H9 (cell line): ENCODE measurements at regions not wholly inside any gene's neighbourhood (a gene's known extent, or its start where the extent isn't known, plus 50 kb on each side); places are given as distances from the start of the nearest gene placed in this dataset.

Source experiments
- DNase-seq: peaks from one replicate; pipeline ENCODE4 v3.0.0-alpha.2; 2017
- H2AFZ ChIP-seq: one replicate; pipeline ENCODE4 v1.6.1; 2013; ENCODE audit warnings: mild to moderate bottlenecking, low read length, control low read depth, moderate library complexity
- H2AK5ac ChIP-seq: 2 replicates; pipeline ENCODE4 v1.6.1; 2013; ENCODE audit warnings: low read length, control low read depth, mixed read lengths; ENCODE audit not compliant: insufficient read length
- H2BK120ac ChIP-seq: one replicate; pipeline ENCODE4 v1.6.1; 2013; ENCODE audit warnings: low read depth, mild to moderate bottlenecking, low read length, control low read depth, inconsistent platforms; ENCODE audit not compliant: poor library complexity, severe bottlenecking
- H2BK12ac ChIP-seq: 2 replicates; pipeline ENCODE4 v1.6.1; 2013; ENCODE audit warnings: low read length, control low read depth, mixed read lengths, low read depth; ENCODE audit not compliant: insufficient read length
- H2BK15ac ChIP-seq: 2 replicates; pipeline ENCODE4 v1.6.1; 2013; ENCODE audit warnings: low read depth, low read length, control low read depth
- H2BK20ac ChIP-seq: one replicate; pipeline ENCODE4 v1.6.1; 2013; ENCODE audit warnings: low read depth, mild to moderate bottlenecking, low read length, control low read depth, inconsistent platforms; ENCODE audit not compliant: poor library complexity, severe bottlenecking
- H2BK5ac ChIP-seq: 2 replicates; pipeline ENCODE4 v1.6.1; 2013; ENCODE audit warnings: low read length, control low read depth, mixed read lengths; ENCODE audit not compliant: insufficient read length
- H3K14ac ChIP-seq: 2 replicates; pipeline ENCODE4 v1.6.1; 2013; ENCODE audit warnings: low read length, control low read depth; ENCODE audit not compliant: insufficient read depth
- H3K18ac ChIP-seq: 2 replicates; pipeline ENCODE4 v1.6.1; 2013; ENCODE audit warnings: low read depth, mild to moderate bottlenecking, mixed read lengths, low read length, control low read depth; ENCODE audit not compliant: insufficient read length
- H3K23ac ChIP-seq: 2 replicates; pipeline ENCODE4 v1.6.1; 2013; ENCODE audit warnings: low read length, control low read depth, mixed read lengths, low read depth; ENCODE audit not compliant: insufficient read length
- H3K23me2 ChIP-seq: 2 replicates; pipeline ENCODE4 v1.6.1; 2013; ENCODE audit warnings: low read depth, mild to moderate bottlenecking, mixed read lengths, low read length, control low read depth; ENCODE audit not compliant: insufficient read length, poor library complexity, severe bottlenecking
- H3K27ac ChIP-seq: 2 replicates; pipeline ENCODE4 v1.5.1; 2013; ENCODE audit warnings: low read length, control low read depth, mixed read lengths, low read depth; ENCODE audit not compliant: insufficient read length
- H3K27me3 ChIP-seq: 2 replicates; pipeline ENCODE4 v1.6.1; 2013; ENCODE audit warnings: low read length, control low read depth, inconsistent platforms; ENCODE audit not compliant: insufficient read depth
- H3K4ac ChIP-seq: 2 replicates; pipeline ENCODE4 v1.6.1; 2013; ENCODE audit warnings: low read depth, mild to moderate bottlenecking, control low read depth, inconsistent platforms, low read length, moderate library complexity
- H3K4me1 ChIP-seq: 2 replicates; pipeline ENCODE4 v1.6.1; 2013; ENCODE audit warnings: low read length, control low read depth, inconsistent platforms; ENCODE audit not compliant: insufficient read depth
- H3K4me2 ChIP-seq: 2 replicates; pipeline ENCODE4 v1.6.1; 2013; ENCODE audit warnings: low read length, control low read depth, mixed read lengths; ENCODE audit not compliant: insufficient read length, insufficient read depth
- H3K56ac ChIP-seq: 2 replicates; pipeline ENCODE4 v1.6.1; 2013; ENCODE audit warnings: low read depth, mild to moderate bottlenecking, mixed read lengths, low read length, control low read depth; ENCODE audit not compliant: insufficient read length
- H3K79me1 ChIP-seq: 2 replicates; pipeline ENCODE4 v1.6.1; 2013; ENCODE audit warnings: low read depth, mild to moderate bottlenecking, moderate library complexity, low read length, control low read depth, inconsistent platforms; ENCODE audit not compliant: insufficient read depth, poor library complexity, severe bottlenecking
- H3K79me2 ChIP-seq: 2 replicates; pipeline ENCODE4 v1.6.1; 2013; ENCODE audit warnings: low read length, control low read depth, inconsistent platforms; ENCODE audit not compliant: insufficient read depth
- H3K9ac ChIP-seq: 2 replicates; pipeline ENCODE4 v1.6.1; 2013; ENCODE audit warnings: low read length, control low read depth, mixed read lengths; ENCODE audit not compliant: insufficient read length; ENCODE audit errors: extremely low read depth
- H3K9me3 ChIP-seq: one replicate; pipeline ENCODE4 v1.6.1; 2013; ENCODE audit warnings: low read depth, low read length, inconsistent platforms; ENCODE audit not compliant: control insufficient read depth
- H3T11ph ChIP-seq: one replicate; pipeline ENCODE4 v1.6.1; 2013; ENCODE audit warnings: mild to moderate bottlenecking, low read length, control low read depth, inconsistent platforms
- H4K20me1 ChIP-seq: one replicate; pipeline ENCODE4 v1.6.1; 2013; ENCODE audit not compliant: control insufficient read depth, insufficient read length, insufficient read depth
- H4K5ac ChIP-seq: 2 replicates; pipeline ENCODE4 v1.6.1; 2013; ENCODE audit warnings: low read depth, mild to moderate bottlenecking, mixed read lengths, low read length, control low read depth; ENCODE audit not compliant: insufficient read length
- H4K8ac ChIP-seq: replicated peaks from 2 replicates; pipeline ENCODE4 v1.6.1; 2013; ENCODE audit warnings: low read length, control low read depth, mixed read lengths, low read depth; ENCODE audit not compliant: insufficient read length
- H4K91ac ChIP-seq: 2 replicates; pipeline ENCODE4 v1.6.1; 2013; ENCODE audit warnings: low read depth, mild to moderate bottlenecking, moderate library complexity, mixed read lengths, low read length, control low read depth; ENCODE audit not compliant: insufficient read length
- H3K27ac Mint-ChIP-seq, 3 experiments: 2 replicates in 2 of 3; 3 replicates in 1 of 3; pipeline ENCODE4 v1.8.0; 2020 to 2021; ENCODE audit warnings: mixed read lengths in 3 of 3, mild to moderate bottlenecking in 1 of 3, moderate library complexity in 1 of 3
- H3K27me3 Mint-ChIP-seq: 2 replicates; pipeline ENCODE4 v1.8.0; 2021; ENCODE audit warnings: low read depth, mild to moderate bottlenecking, moderate library complexity, mixed read lengths
- H3K36me3 Mint-ChIP-seq, 3 experiments: 2 replicates in 2 of 3; 3 replicates in 1 of 3; pipeline ENCODE4 v1.8.0; 2020 to 2021; ENCODE audit warnings: low read depth in 3 of 3, mixed read lengths in 3 of 3; ENCODE audit not compliant: insufficient read depth in 1 of 3
- H3K4me1 Mint-ChIP-seq, 2 experiments: 2 replicates each; pipeline ENCODE4 v1.8.0; 2020; ENCODE audit warnings: mixed read lengths in 2 of 2
- H3K4me3 Mint-ChIP-seq, 2 experiments: 2 replicates in 1 of 2; 3 replicates in 1 of 2; pipeline ENCODE4 v1.8.0; 2020 to 2021; ENCODE audit warnings: mild to moderate bottlenecking in 2 of 2, mixed read lengths in 2 of 2, moderate library complexity in 1 of 2
- H3K9me3 Mint-ChIP-seq, 2 experiments: 2 replicates in 1 of 2; 3 replicates in 1 of 2; pipeline ENCODE4 v1.8.0; 2020; ENCODE audit warnings: mild to moderate bottlenecking in 2 of 2, mixed read lengths in 2 of 2, moderate library complexity in 1 of 2
- CTCF ChIP-seq: fragments of 200-600 bp; sonication (generic); conservative IDR thresholded peaks from 3 replicates; pipeline ENCODE4 v1.8.0; 2021; ENCODE audit warnings: antibody characterized with exemption, mild to moderate bottlenecking
- WGBS: extraction: QIAGEN DNeasy Blood & Tissue Kit; methylation state at CpG from one replicate; pipeline ENCODE4 v1.1.7; 2013; ENCODE audit warnings: missing lambda C conversion rate, low lambda C conversion rate, mixed read lengths; ENCODE audit not compliant: insufficient read length; ENCODE audit errors: extremely low coverage; 5-methylcytosine and 5-hydroxymethylcytosine counted together

GRCh38 chr11:23696688-23697415, 800.0 kb upstream of the LUZP2 start:
- no peak overlapping the region for H4K5ac ChIP-seq
- no peak overlapping the region for H3K56ac ChIP-seq
- Mint-ChIP-seq H3K27ac (no peak overlapping the region), H3K27me3 (no peaks in the 10 kb centered on the region), H3K4me1 (peaks cover 9 to 10% of the 10 kb centered on the region in 2 experiments), H3K9me3 (no peaks in the 10 kb centered on the region), H3K4me3 (no peak overlapping the region), H3K36me3 (no peaks in the 10 kb centered on the region)
- H3K79me2 ChIP-seq, result no peaks in the 10 kb centered on the region
- no CpG with 5 or more reads among the region's 5 CpGs for WGBS
- H3K4me1 ChIP-seq, result peaks cover 2% of the 10 kb centered on the region; the same call in 1 of the 2 replicates
- no peak overlapping the region for H3T11ph ChIP-seq
- H4K91ac ChIP-seq, result no peak overlapping the region
- no peaks in the 10 kb centered on the region for H4K20me1 ChIP-seq
- H3K9ac ChIP-seq, result no peak overlapping the region
- no peak overlapping the region for H3K4ac ChIP-seq
- H3K27me3 ChIP-seq, result no peaks in the 10 kb centered on the region
- H2BK20ac ChIP-seq, result no peak overlapping the region
- H3K18ac ChIP-seq, result no peak overlapping the region
- H2BK12ac ChIP-seq, result no peak overlapping the region
- H3K23ac ChIP-seq, result no peak overlapping the region
- H3K14ac ChIP-seq, result no peak overlapping the region
- no peaks in the 10 kb centered on the region for H3K23me2 ChIP-seq
- H2BK15ac ChIP-seq, result no peak overlapping the region
- no peak overlapping the region for H2AFZ ChIP-seq
- TF ChIP-seq CTCF, result no peak
- H3K4me2 ChIP-seq, result no peak overlapping the region
- H2AK5ac ChIP-seq, result no peak overlapping the region
- no peaks in the 10 kb centered on the region for H3K79me1 ChIP-seq
- no peaks in the 10 kb centered on the region for H3K9me3 ChIP-seq
- no peak overlapping the region for H2BK5ac ChIP-seq
- H2BK120ac ChIP-seq, result no peak overlapping the region
- H4K8ac ChIP-seq, result no peak overlapping the region
- DNase-seq, result no peak
- no peak overlapping the region for H3K27ac ChIP-seq
